ENCODE measurements at regions not wholly inside any gene's neighbourhood (a gene's known extent, or its start where the extent isn't known, plus 50 kb on each side); places are given as distances from the start of the nearest gene placed in this dataset.

GRCh38 chr6:101117393-101118135 lies 236.4 kb upstream of the ASCC3 start:
- TF ChIP-seq ZBTB43 (CRISPR knock-in tag; IDR thresholded peaks at IDR 0.05) (no peak), CTCF (IDR thresholded peaks at IDR 0.05) (no peak), ZSCAN18 (CRISPR knock-in tag; IDR thresholded peaks at IDR 0.05) (no peak), JUN (CRISPR knock-in tag; IDR thresholded peaks at IDR 0.05) (no peak), ETV6 (CRISPR knock-in tag; IDR thresholded peaks at IDR 0.05) (no peak), IRF1 (CRISPR knock-in tag; IDR thresholded peaks at IDR 0.05) (no peak), NR2C2 (CRISPR knock-in tag; IDR thresholded peaks at IDR 0.05) (no peak), ZMAT4 (CRISPR knock-in tag; IDR thresholded peaks at IDR 0.05) (no peak), ZBTB21 (CRISPR knock-in tag; IDR thresholded peaks at IDR 0.05; ENCODE audit: borderline replicate concordance) (no peak), MLX (CRISPR knock-in tag; IDR thresholded peaks at IDR 0.05) (no peak), PRDM15 (CRISPR knock-in tag; IDR thresholded peaks at IDR 0.05) (no peak), SP1 (CRISPR knock-in tag; conservative IDR thresholded peaks at IDR 0.05) (no peak), ATF1 (CRISPR knock-in tag; IDR thresholded peaks at IDR 0.05) (no peak)

Data from WTC11 (cell line).